Tongue (tissue), 1 donor: ENCODE measurements at regions not wholly inside any gene's neighbourhood (a gene's known extent, or its start where the extent isn't known, plus 50 kb on each side); places are given as distances from the start of the nearest gene placed in this dataset.
"Not testable (repeated sequence)": the region's sequence is repeated elsewhere in the genome, so short reads cannot be mapped to it uniquely, and the experiment has no call there.

ENCODE experiments used
- DNase-seq: peaks from one replicate; pipeline ENCODE4 v3.0.0-alpha.2; 2015

- no peak for DNase-seq
Observed at GRCh38 chr3:67064105-67064504, 66.0 kb downstream of the KBTBD8 start.

DNA sequence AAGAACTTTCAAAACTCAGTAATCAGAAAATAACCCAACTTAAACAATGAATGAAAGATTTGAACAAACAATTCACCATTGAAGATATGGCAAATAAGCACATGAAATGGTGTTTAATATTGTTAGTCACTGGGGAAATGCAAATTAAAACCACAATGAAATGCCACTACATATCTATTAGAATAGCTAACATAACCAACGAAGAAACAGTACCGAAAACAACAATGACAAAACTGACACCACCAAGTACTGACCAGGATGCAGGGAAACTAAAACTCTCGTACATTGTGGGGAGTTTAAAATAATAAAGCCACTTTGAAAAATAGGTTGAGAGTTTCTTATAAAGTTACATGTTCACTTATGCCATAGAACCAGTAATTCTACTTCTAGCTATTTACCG, 69.1 kb downstream of the KBTBD8 start:
- no peak for DNase-seq

DNA sequence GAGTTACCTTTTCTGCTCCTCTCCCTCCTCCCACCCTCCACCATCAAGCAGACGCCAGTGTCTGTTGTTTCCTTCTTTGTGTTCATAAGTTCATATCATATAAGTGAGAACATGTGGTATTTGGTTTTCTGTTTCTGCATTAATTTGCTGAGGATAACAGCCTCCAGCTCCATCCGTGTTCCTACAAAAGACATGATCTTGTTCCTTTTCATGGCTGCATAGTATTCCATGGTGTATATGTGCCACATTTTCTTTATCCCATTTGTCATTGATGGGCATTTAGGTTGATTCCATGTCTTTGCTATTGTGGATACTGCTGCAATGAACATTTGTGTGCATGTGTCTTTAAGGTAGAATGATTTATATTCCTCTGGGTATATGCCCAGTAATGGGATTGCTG, 74.5 kb downstream of the KBTBD8 start:
- not testable (repeated sequence) for DNase-seq

DNA sequence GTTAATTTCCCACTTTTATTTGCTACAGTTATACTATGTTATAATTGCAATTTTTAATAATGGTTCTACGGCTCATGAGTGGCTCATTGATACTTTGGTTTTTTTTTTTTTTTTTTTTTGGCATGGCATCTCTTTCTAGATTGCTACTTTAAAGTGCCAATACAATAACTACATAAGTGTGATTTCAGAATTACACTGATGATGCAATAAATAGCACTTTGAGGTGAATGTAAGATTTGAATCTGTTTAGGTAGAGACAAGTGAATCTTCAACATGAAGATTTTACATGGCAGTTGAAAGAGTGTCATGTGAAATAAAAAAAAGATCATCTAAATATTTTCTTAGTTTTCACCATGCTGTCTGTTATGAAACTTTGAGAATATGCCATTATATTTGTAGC, 75.7 kb downstream of the KBTBD8 start:
- DNase-seq: no peak

DNA sequence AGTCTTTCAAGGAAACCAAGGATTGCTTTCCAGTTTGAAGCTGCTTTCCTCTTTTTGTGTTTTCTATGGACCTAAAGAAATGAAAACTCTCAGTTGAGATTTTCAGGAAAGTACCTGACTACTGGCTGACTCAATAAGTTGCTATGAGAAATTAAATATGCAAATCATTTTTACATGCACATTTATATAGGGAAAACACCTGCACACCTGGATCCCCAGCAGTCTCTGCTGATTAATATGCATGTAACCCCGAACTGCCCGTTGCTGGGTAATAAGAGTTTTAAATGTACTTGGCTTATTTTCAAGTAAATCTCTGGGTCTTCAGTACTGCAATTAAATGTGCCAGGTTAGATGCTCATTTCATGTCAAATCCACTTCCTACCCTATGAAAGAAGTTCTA, 77.2 kb downstream of the KBTBD8 start:
- DNase-seq: no peak

DNA sequence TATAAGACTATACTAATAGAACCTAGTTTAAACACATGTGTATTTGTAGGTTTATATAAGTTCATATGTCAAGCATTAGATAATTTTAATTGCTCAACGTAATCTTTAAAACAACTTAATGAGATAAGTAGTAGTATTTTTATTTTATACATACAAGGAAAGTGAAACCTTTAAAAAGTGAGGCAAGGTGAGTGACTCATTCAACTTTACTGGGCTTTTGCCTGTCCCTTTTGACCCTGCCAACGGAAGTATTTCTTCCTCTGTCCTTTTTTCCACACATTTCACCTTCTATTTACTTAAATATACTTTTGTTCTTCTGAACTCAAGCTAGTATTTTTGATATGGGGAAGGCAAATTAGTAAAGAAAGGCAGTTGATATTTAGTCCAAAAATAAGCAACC, 78.5 kb downstream of the KBTBD8 start:
- DNase-seq: no peak

DNA sequence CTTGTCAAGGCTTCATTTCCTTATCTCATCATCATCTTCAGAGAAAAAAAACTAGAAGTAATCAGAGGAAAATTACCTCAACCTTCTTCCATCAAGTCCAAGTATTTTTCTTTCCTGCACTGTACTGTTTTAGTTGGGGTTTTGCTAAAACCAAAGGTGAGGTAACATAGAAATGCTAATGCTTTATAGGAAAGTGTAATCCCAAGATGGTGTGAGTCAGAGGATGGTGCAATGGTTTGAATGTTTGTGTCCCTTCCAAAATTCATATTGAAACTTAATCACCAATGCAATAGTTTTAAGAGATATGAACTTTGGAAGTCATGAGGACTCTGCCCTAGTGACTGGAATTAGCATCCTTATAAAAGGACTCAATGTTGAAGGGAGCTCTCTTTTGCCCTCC, 79.5 kb downstream of the KBTBD8 start:
- no peak for DNase-seq

DNA sequence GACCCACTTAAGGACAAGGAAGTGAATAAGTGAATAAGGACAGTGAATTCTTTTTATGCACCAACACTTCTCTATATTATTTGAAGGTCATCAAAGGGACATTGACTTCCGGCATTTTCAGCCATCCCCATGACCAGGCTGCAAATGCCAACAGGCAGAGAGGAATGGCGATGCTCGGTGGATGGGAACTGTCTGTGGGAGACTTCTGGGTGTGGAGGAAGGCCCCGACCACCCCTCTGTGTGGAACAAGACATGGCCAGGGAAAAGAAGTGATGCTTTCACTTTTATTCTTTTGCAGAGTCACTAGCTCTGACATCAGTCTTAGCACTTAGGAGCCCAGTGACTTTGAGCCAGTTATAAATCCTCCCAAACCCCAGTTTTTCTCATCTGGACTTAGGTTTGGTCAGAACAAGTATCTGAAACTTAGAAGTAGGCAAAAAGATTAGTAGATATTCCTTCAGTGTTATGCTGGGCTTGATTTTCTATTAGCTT, 84.5 kb downstream of the KBTBD8 start:
- no peak for DNase-seq

DNA sequence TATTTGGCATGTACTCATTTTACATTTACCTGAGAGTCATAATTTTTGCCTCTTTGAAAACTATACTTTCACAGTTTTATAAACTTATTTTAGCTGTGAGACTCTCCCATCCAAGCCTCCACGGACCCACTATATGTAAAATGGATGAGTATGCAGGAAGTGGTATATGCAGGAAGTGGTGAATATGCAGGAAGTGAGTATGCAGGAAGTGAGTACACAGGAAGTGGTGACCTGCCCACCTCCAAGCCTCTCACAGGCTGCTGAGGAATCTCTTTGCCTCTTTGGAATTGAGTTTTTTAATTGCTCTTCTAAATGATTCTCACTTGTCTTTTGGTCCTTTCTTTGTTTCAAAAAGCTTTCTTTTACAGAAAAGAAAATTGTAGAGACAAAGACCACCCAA, 85.2 kb downstream of the KBTBD8 start:
- DNase-seq: no peak

GRCh38 chr3:67087788-67088187, 89.7 kb downstream of the KBTBD8 start:
- no peak for DNase-seq

- DNase-seq: no peak
Observed at GRCh38 chr3:67090474-67090873, 92.4 kb downstream of the KBTBD8 start.

DNA sequence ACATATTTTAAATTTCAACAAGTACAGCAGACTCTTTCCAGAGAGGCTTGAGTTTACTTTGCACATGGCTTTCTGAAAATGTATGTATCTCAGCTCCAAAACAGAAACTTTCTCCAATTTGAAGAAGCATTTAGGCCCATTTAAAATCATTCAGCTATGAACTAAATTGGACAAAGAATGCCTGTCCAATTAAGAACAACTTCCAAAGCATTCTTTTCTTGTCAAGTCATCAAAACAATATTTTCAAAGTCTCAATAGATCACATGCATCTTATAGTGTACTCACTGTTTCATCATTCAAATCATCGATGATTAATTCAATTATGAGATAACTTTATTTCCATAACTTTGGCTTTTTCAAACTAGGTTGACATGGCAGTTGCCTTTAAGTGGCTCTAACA, 95.2 kb downstream of the KBTBD8 start:
- peak; percentile 21 for DNase-seq

- DNase-seq: peak; percentile 29
Observed at GRCh38 chr3:67094167-67094566, 96.1 kb downstream of the KBTBD8 start.

DNA sequence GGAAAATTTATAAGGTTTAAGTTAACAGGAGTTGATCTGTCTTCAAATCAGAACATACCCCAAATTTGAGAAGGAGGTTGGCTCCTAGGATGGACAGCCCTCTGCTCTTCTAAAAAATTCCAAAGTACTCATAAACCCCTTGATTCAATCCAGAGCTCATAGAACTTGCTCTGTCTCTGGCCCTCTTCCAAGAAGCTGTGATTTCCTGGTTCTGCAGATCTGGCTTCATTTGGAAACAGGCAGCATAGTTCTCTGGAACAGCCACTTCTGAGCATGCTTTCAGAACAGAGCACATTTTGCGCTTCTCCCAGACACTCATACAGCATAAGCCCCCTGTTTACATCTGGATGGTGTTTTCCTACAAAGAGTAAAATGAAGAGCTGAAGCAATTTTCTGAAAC, 96.7 kb downstream of the KBTBD8 start:
- DNase-seq: peak; percentile 91

DNA sequence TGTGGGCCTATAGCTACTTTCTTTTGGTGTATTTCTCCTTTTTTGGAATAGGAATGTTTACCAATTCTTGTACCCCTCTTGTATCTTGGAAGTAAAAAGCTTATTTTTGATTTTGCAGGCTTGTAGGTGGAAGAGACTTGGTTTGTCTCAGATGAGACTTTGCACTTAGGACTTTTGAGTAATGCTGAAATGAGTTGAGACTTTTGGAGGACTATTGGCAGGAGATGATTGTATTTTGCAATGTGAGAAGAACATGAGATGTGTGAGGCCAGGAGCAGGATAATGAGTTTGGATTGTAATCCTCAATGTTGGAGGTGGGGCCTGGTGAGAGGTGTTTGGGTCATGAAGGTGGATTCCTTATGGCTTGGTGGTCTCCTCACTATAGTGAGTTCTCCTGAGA, 106.3 kb downstream of the KBTBD8 start:
- no peak for DNase-seq

DNA sequence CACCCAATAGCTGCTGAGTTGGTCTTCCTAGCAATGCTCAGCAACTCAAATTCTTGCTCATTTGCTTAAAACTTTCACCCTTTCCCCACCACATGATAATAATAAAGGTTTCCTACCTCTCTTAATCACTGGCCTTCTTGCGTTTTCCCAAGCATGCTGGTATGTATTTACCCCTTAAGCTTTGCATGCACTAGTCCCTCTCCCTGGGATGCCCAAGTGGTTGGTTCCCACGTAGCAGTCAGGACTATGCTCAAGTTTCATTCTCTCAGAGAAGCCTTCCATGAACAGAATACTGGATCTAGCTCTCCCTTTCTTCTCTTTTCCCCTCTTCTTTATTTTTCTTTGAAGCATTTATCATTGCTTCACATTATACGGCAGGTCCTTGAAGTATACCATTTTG, 108.8 kb downstream of the KBTBD8 start:
- DNase-seq: no peak

- peak; percentile 78 for DNase-seq
Observed at GRCh38 chr3:67109651-67110204, 111.6 kb downstream of the KBTBD8 start.

DNA sequence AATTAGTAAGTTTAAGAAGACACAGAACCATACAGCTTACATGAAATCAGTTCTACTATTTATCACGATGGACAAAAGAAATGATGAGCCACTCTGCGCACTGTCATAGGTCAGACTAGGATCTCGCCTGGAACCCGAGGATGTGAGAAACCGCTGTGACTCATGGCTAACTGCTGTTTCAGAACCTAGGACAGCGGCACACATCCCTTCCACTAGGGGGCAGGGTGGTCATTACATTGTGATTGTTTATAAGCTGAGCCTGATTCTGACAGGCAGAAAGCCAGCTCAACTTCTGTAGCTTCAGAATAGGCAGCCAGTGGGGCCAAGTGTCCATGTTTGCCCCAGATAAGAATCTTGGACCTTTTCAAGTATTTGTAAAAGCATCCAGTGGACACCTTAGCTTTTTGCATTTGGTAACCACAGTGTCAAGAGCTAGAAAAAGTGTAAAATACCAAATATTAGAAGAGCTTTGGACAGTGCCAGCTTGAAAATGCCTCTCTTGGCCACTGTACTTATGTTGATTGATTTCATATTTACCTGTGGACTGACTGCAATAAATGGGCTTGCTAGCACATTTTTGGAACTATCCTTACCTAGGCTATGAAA, 115.8 kb downstream of the KBTBD8 start:
- DNase-seq: peak; percentile 95

GRCh38 chr3:67118122-67118521, 120.0 kb downstream of the KBTBD8 start:
- no peak for DNase-seq

GRCh38 chr3:67118635-67119034, 120.5 kb downstream of the KBTBD8 start:
- DNase-seq: peak; percentile 72

DNA sequence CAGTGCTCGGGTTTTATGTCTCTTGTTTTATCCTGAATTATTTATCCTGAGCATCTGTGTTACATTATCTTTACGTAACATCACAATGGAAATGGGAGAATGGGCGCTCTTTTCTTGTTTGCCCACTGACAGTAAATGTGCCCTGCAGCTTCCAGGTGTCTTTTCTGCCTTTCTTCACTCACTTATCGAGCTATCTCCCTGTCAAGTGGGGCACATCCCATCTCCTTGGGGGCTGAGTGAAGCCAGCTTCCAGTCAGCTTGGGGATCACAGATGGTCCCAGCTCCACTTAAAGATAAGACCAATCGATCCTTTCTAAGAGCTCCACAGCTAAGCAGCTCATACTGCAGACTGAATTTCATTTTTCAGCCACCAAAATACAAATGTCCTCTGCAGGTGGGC, 125.8 kb downstream of the KBTBD8 start:
- DNase-seq: no peak

DNA sequence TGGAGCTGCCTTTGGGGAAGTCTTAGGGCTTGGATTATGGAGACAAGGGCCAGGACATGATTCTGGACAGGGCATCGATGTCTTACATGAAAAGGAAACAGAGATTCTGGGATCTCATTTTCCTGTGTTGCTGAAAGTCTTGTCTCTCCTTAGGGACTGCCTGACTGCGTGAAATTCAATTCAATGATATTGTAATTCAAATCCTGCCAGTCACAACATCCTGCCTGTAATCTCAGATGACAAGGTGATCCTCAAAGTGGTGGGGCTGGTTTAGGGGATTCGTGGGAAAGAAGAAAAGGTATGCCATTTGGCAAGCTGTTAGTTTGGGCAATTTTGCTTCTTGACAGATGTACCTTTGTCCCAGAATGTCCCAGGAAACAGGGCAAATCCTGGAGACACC, 129.1 kb downstream of the KBTBD8 start:
- no peak for DNase-seq

DNA sequence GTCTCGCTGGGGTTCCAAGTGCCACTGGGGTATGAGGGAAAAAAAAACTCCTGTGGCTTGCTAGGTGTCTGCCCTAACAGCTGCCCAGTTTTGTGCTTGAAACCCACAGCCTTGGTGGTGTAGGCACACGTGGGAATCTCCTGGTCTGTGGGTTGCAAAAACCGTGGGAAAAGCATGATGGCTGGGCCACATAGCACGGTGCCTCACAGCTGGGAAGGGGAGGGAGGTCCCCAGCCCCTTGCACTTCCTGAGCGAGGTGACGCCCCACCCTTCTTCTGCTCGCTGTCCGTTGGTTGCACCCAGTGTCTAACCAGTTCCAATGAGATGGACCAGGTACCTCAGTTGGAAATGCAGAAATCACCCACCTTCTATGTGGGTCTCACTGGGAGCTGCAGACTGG, 144.3 kb downstream of the KBTBD8 start:
- DNase-seq: no peak

GRCh38 chr3:67145738-67146137, 147.6 kb downstream of the KBTBD8 start:
- no peak for DNase-seq

DNA sequence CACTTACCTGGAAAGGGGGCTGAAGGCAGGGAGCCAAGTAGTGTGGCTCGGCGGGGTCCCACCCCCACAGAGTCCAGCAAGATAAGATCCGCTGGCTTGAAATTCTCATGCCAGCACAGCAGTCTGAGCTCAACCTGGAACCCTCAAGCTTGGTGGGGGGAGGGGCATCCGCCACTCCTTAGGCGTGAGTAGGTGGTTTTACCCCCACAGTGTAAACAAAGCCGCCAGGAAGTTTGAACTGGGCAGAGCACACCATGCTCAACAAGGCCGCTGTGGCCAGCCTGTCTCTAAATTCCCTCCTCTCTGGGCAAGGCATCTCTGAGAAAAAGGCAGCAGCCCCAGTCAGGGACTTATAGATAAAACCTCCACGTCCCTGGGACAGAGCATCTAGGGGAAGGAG, 156.3 kb downstream of the KBTBD8 start:
- DNase-seq: no peak
